H1 (cell line): ENCODE measurements at regions not wholly inside any gene's neighbourhood (a gene's known extent, or its start where the extent isn't known, plus 50 kb on each side); places are given as distances from the start of the nearest gene placed in this dataset.

Source experiments
- CTCF ChIA-PET: fragments of 300-600 bp; sonication (Branson Sonifier 250); formaldehyde crosslinking; loops from one replicate; lab custom pipeline; 2021; ENCODE audit not compliant: partially characterized antibody; lab: Charles Lee
- POLR2A ChIA-PET: fragments of 300-600 bp; sonication (Branson Sonifier 250); formaldehyde crosslinking; loops from one replicate; lab custom pipeline; 2021; ENCODE audit warnings: inconsistent platforms; ENCODE audit not compliant: partially characterized antibody; lab: Charles Lee
- DNase-seq, 2 experiments: peaks; one replicate each; pipeline versions ENCODE4 v3.0.0 to v3.0.0-alpha.2; 2010 to 2022; ENCODE audit warnings: low spot score in 2 of 2, low read depth in 1 of 2, mixed read lengths in 1 of 2
- FAIRE-seq: peaks from 2 replicates; lab custom pipeline; 2011; peaks lifted over from hg19 to GRCh38; lab: Jason Lieb, UNC
- H2AFZ ChIP-seq: 2 replicates; pipeline ENCODE4 v1.8.1; 2012; ENCODE audit warnings: low read length, inconsistent platforms
- H2AK5ac ChIP-seq: 2 replicates; pipeline ENCODE4 v1.6.1; 2013; ENCODE audit warnings: low read depth, low read length
- H2BK120ac ChIP-seq: replicated peaks from 2 replicates; pipeline ENCODE3; 2013; ENCODE audit warnings: low read depth, low read length, inconsistent platforms
- H2BK12ac ChIP-seq: 2 replicates; pipeline ENCODE4 v1.6.1; 2013; ENCODE audit warnings: low read depth, low read length
- H2BK15ac ChIP-seq: 2 replicates; pipeline ENCODE4 v1.6.1; 2013; ENCODE audit warnings: low read length
- H2BK20ac ChIP-seq: 2 replicates; pipeline ENCODE4 v1.6.1; 2013; ENCODE audit warnings: low read length
- H2BK5ac ChIP-seq: 2 replicates; pipeline ENCODE4 v1.6.1; 2013; ENCODE audit warnings: low read depth, low read length
- H3K14ac ChIP-seq: 2 replicates; pipeline ENCODE4 v1.6.1; 2013; ENCODE audit warnings: inconsistent platforms; ENCODE audit not compliant: insufficient read length
- H3K18ac ChIP-seq: 2 replicates; pipeline ENCODE4 v1.6.1; 2013; ENCODE audit warnings: low read length; ENCODE audit errors: extremely low read depth
- H3K23ac ChIP-seq: 2 replicates; pipeline ENCODE4 v1.6.1; 2013; ENCODE audit warnings: inconsistent platforms; ENCODE audit not compliant: insufficient read length
- H3K23me2 ChIP-seq: 2 replicates; pipeline ENCODE4 v1.6.1; 2013; ENCODE audit warnings: low read depth, low read length
- H3K27ac ChIP-seq: 2 replicates; pipeline ENCODE4 v1.6.1; 2011; ENCODE audit warnings: low read depth, low read length, inconsistent platforms
- H3K27me3 ChIP-seq, 4 experiments: replicated peaks in 1 of 4; 1 replicate in 1 of 4; 2 replicates in 3 of 4; pipeline versions ENCODE4 v1.6.1 to v1.8.1; 2011 to 2013; ENCODE audit warnings: low read length in 3 of 4, mild to moderate bottlenecking in 3 of 4, inconsistent platforms in 2 of 4, mixed read lengths in 2 of 4, moderate library complexity in 1 of 4; ENCODE audit not compliant: control insufficient read depth in 3 of 4, insufficient read depth in 3 of 4; ENCODE audit errors: extremely low read depth in 1 of 4
- H3K36me3 ChIP-seq, 4 experiments: 2 replicates each; pipeline versions ENCODE4 v1.6.1 to v1.8.1; 2011 to 2013; ENCODE audit warnings: mild to moderate bottlenecking in 4 of 4, low read length in 3 of 4, moderate library complexity in 2 of 4, control low read depth in 1 of 4, inconsistent platforms in 1 of 4; ENCODE audit not compliant: insufficient read depth in 4 of 4, control insufficient read depth in 2 of 4
- H3K4ac ChIP-seq: replicated peaks from 2 replicates; pipeline ENCODE3; 2013; ENCODE audit warnings: low read length, low read depth, mixed read lengths, inconsistent platforms; ENCODE audit not compliant: insufficient read length
- H3K4me1 ChIP-seq, 4 experiments: replicated peaks in 1 of 4; 1 replicate in 1 of 4; 2 replicates in 3 of 4; pipeline versions ENCODE4 v1.6.1 to v1.8.1; 2011 to 2013; ENCODE audit warnings: low read length in 3 of 4, inconsistent platforms in 2 of 4, mixed read lengths in 1 of 4; ENCODE audit not compliant: insufficient read depth in 4 of 4, control insufficient read depth in 3 of 4
- H3K4me2 ChIP-seq, 2 experiments: 2 replicates each; pipeline versions ENCODE4 v1.6.1 to v1.8.1; 2011 to 2013; ENCODE audit warnings: low read depth in 2 of 2, low read length in 2 of 2, control low read depth in 1 of 2, inconsistent platforms in 1 of 2, mild to moderate bottlenecking in 1 of 2; ENCODE audit not compliant: insufficient read depth in 1 of 2
- H3K4me3 ChIP-seq, 4 experiments: fragments of 200-600, 300-600 bp in 1 of 4; sonication (generic), shearing (Covaris generic), sonication (Bioruptor Twin) in 1 of 4; 2 replicates each; pipeline versions ENCODE4 v1.5.1 to v1.8.1; 2011 to 2016; ENCODE audit warnings: low read length in 4 of 4, low read depth in 3 of 4, control low read depth in 2 of 4, inconsistent platforms in 2 of 4, mild to moderate bottlenecking in 2 of 4, mixed read lengths in 1 of 4, moderate library complexity in 1 of 4; ENCODE audit not compliant: insufficient read depth in 2 of 4; ENCODE audit errors: extremely low read depth in 1 of 4
- H3K56ac ChIP-seq: replicated peaks from 2 replicates; pipeline ENCODE3; 2013; ENCODE audit warnings: low read depth, mild to moderate bottlenecking, mixed read lengths, low read length, inconsistent platforms; ENCODE audit not compliant: insufficient read length
- H3K79me1 ChIP-seq: 2 replicates; pipeline ENCODE4 v1.6.1; 2013; ENCODE audit warnings: low read depth, low read length, control low read depth
- H3K79me2 ChIP-seq, 2 experiments: 2 replicates each; pipeline versions ENCODE4 v1.6.1 to v1.8.1; 2012 to 2013; ENCODE audit warnings: low read length in 2 of 2, mild to moderate bottlenecking in 2 of 2, inconsistent platforms in 1 of 2; ENCODE audit not compliant: insufficient read depth in 2 of 2, control insufficient read depth in 1 of 2
- H3K9ac ChIP-seq, 4 experiments: replicated peaks in 1 of 4; 1 replicate in 1 of 4; 2 replicates in 3 of 4; pipeline versions ENCODE4 v1.6.1 to v1.8.1; 2011 to 2013; ENCODE audit warnings: low read depth in 3 of 4, low read length in 3 of 4, control low read depth in 2 of 4, mild to moderate bottlenecking in 2 of 4, moderate library complexity in 2 of 4, inconsistent platforms in 1 of 4; ENCODE audit errors: extremely low read depth in 1 of 4
- H3K9me3 ChIP-seq, 2 experiments: 2 replicates each; pipeline versions ENCODE4 v1.6.1 to v1.8.1; 2012 to 2013; ENCODE audit warnings: mild to moderate bottlenecking in 2 of 2, moderate library complexity in 2 of 2, control low read depth in 1 of 2, inconsistent platforms in 1 of 2, low read depth in 1 of 2, low read length in 1 of 2, mixed read lengths in 1 of 2; ENCODE audit not compliant: insufficient read depth in 2 of 2
- H4K20me1 ChIP-seq, 2 experiments: replicated peaks in 1 of 2; 2 replicates each; pipeline versions ENCODE3 to v1.8.1; 2011 to 2013; ENCODE audit warnings: inconsistent platforms in 2 of 2, low read length in 2 of 2, mild to moderate bottlenecking in 1 of 2; ENCODE audit not compliant: insufficient read depth in 2 of 2, control insufficient read depth in 1 of 2
- H4K5ac ChIP-seq: 2 replicates; pipeline ENCODE4 v1.6.1; 2013; ENCODE audit warnings: low read length, low read depth, mixed read lengths, inconsistent platforms; ENCODE audit not compliant: insufficient read length
- H4K8ac ChIP-seq: 2 replicates; pipeline ENCODE4 v1.8.0; 2013; ENCODE audit warnings: mild to moderate bottlenecking, moderate library complexity, low read length, inconsistent platforms; ENCODE audit not compliant: insufficient read depth; ENCODE audit errors: extremely low read depth
- H4K91ac ChIP-seq: replicated peaks from 2 replicates; pipeline ENCODE3; 2013; ENCODE audit warnings: low read length, mixed read lengths, inconsistent platforms; ENCODE audit not compliant: insufficient read length
- CBX5 ChIP-seq: fragments of 300-800, 300-1000 bp; sonication (generic); IDR thresholded peaks from 2 replicates; pipeline ENCODE4 v1.7.1; 2016; ENCODE audit warnings: antibody characterized with exemption, low read length, low read depth
- JUN ChIP-seq: IDR thresholded peaks from 2 replicates; pipeline ENCODE4 v1.6.1; 2011; ENCODE audit warnings: low read depth, mild to moderate bottlenecking, improper control_type of control experiment, low read length
- KDM4A ChIP-seq: IDR thresholded peaks from one replicate; pipeline ENCODE4 v1.7.1; 2012; ENCODE audit warnings: low read depth, mild to moderate bottlenecking, moderate library complexity, low read length, inconsistent platforms; ENCODE audit not compliant: severe bottlenecking
- NANOG ChIP-seq: IDR thresholded peaks from 2 replicates; pipeline ENCODE4 v1.6.1; 2011; ENCODE audit warnings: low read length, low read depth, mild to moderate bottlenecking, inconsistent platforms; ENCODE audit not compliant: insufficient read depth, poor library complexity, severe bottlenecking
- RBBP5 ChIP-seq: IDR thresholded peaks from 2 replicates; pipeline ENCODE4 v1.7.1; 2012; ENCODE audit warnings: low read depth, mild to moderate bottlenecking, inconsistent platforms, low read length, moderate library complexity, borderline replicate concordance
- SIN3A ChIP-seq, 2 experiments: IDR thresholded peaks in 1 of 2; conservative IDR thresholded peaks in 1 of 2; 2 replicates each; pipeline ENCODE4 v1.6.1; 2011 to 2012; ENCODE audit warnings: low read length in 2 of 2, improper control_type of control experiment in 1 of 2, low read depth in 1 of 2, mild to moderate bottlenecking in 1 of 2
- SRF ChIP-seq: IDR thresholded peaks from 2 replicates; pipeline ENCODE4 v1.6.1; 2011; ENCODE audit warnings: mild to moderate bottlenecking, low read depth, low read length, moderate library complexity
- TAF1 ChIP-seq: IDR thresholded peaks from 2 replicates; pipeline ENCODE4 v1.6.1; 2011; ENCODE audit warnings: mild to moderate bottlenecking, low read depth, low read length
- TCF12 ChIP-seq: IDR thresholded peaks from 2 replicates; pipeline ENCODE4 v1.6.1; 2011; ENCODE audit warnings: low read depth, mild to moderate bottlenecking, low read length
- TEAD4 ChIP-seq: IDR thresholded peaks from 2 replicates; pipeline ENCODE4 v1.6.1; 2012; ENCODE audit warnings: low read depth, low read length, inconsistent platforms, mixed read lengths
- YY1 ChIP-seq: IDR thresholded peaks from 2 replicates; pipeline ENCODE4 v1.6.1; 2011; ENCODE audit warnings: low read depth, mild to moderate bottlenecking, low read length
- WGBS, 2 experiments: shearing (Covaris generic) in 1 of 2; methylation state at CpG; one replicate each; pipeline versions ENCODE4 v1.1.6 to v1.1.7; 2013 to 2015; ENCODE audit warnings: low lambda C conversion rate in 2 of 2, mixed read lengths in 2 of 2, inconsistent platforms in 1 of 2, low coverage in 1 of 2, missing lambda C conversion rate in 1 of 2; ENCODE audit not compliant: insufficient replicate concordance in 2 of 2, insufficient coverage in 1 of 2, insufficient read length in 1 of 2; ENCODE audit errors: extremely low coverage in 1 of 2, missing lambda C conversion rate in 1 of 2; 5-methylcytosine and 5-hydroxymethylcytosine counted together
- TF ChIP-seq, protein P1 (sequence below): IDR thresholded peaks from 2 replicates; pipeline ENCODE4 v1.6.1; 2012; ENCODE audit warnings: inconsistent platforms

- no peak overlapping the region for H2BK120ac ChIP-seq
- CTCF ChIA-PET: interaction anchor here (1.1 kb wide), 1 partner anchor 16 kb away, joined by 3 read pairs; no protein-coding TSS in a partner anchor
- 88% methylated on average over 3 of the region's 3 CpGs; no CpG with 5 or more reads in 1 of the 2 experiments for WGBS, 2 experiments
- no peak for TF ChIP-seq CBX5
- no peak for TF ChIP-seq NANOG
- no peak for TF ChIP-seq TAF1
- TF ChIP-seq, protein P1, sequence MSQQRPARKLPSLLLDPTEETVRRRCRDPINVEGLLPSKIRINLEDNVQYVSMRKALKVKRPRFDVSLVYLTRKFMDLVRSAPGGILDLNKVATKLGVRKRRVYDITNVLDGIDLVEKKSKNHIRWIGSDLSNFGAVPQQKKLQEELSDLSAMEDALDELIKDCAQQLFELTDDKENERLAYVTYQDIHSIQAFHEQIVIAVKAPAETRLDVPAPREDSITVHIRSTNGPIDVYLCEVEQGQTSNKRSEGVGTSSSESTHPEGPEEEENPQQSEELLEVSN: no peak
- TF ChIP-seq SIN3A (conservative IDR thresholded peaks at IDR 0.05 in 1 of 2, IDR thresholded peaks at IDR 0.05 in 1 of 2; ENCODE audit: low read depth in 1 of 2, low read length in 2 of 2): no peak
- TF ChIP-seq KDM4A: no peak
- TF ChIP-seq YY1: no peak
- no peak for TF ChIP-seq TCF12
- TF ChIP-seq JUN: no peak
- no peak for TF ChIP-seq RBBP5
- TF ChIP-seq SRF: no peak
- no peak for TF ChIP-seq TEAD4
These were observed 75.4 kb upstream of the ARID2 start for GRCh38 chr12:45654002-45654665.

More at GRCh38 chr12:45654002-45654665, 75.4 kb upstream of the ARID2 start:
- Histone ChIP-seq H4K5ac (no peak overlapping the region), H3K27me3 (no peaks in the 10 kb centered on the region), H3K23me2 (no peaks in the 10 kb centered on the region), H3K9ac (no peak overlapping the region), H2AK5ac (no peak overlapping the region), H2AFZ (no peak overlapping the region), H3K4me2 (no peak overlapping the region), H3K27ac (no peak overlapping the region), H2BK15ac (no peak overlapping the region), H2BK5ac (no peak overlapping the region), H3K79me1 (no peaks in the 10 kb centered on the region), H3K4me1 (peaks cover 0 to 2% (median 0%) of the 10 kb centered on the region in 4 experiments; a peak in 1 of 7 replicates), H3K18ac (no peak overlapping the region), H3K23ac (no peak overlapping the region), H3K36me3 (no peaks in the 10 kb centered on the region), H3K14ac (no peak overlapping the region), H4K91ac (no peak overlapping the region), H3K9me3 (no peaks in the 10 kb centered on the region), H3K4me3 (no peak overlapping the region), H2BK20ac (no peak overlapping the region), H4K8ac (no peak overlapping the region), H3K56ac (no peak overlapping the region), H2BK12ac (no peak overlapping the region), H4K20me1 (no peaks in the 10 kb centered on the region), H3K79me2 (no peaks in the 10 kb centered on the region), H3K4ac (no peak overlapping the region)
- DNase-seq (no peak), FAIRE-seq (no peak)
- POLR2A ChIA-PET: no interaction called here
